NCI-H2029 (cell line): ENCODE measurements at regions not wholly inside any gene's neighbourhood (a gene's known extent, or its start where the extent isn't known, plus 50 kb on each side); places are given as distances from the start of the nearest gene placed in this dataset.
A peak's percentile ranks its signal among the peaks of the same experiment; 100 is the strongest.
"Not testable (repeated sequence)": the region's sequence is repeated elsewhere in the genome, so short reads cannot be mapped to it uniquely, and the experiment has no call there.

Experiments
- DNase-seq: peaks from one replicate; lab custom pipeline; 2025; lab: John Stamatoyannopoulos, UW

GRCh38 chr5:102666164-102666946, 88.8 kb upstream of the PAM start:
- peak; percentile 72 for DNase-seq

GRCh38 chr5:102668220-102668932, 86.7 kb upstream of the PAM start:
- peak; percentile 98 for DNase-seq

- DNase-seq: no peak
Observed at GRCh38 chr5:102670224-102670836, 84.8 kb upstream of the PAM start.

- not testable (repeated sequence) for DNase-seq
Observed at GRCh38 chr5:102671033-102671734, 83.9 kb upstream of the PAM start.

GRCh38 chr5:102678267-102679058, 76.6 kb upstream of the PAM start:
- no peak for DNase-seq

GRCh38 chr5:102681403-102681983, 73.6 kb upstream of the PAM start:
- DNase-seq: peak; percentile 72

- no peak for DNase-seq
Observed at GRCh38 chr5:102682101-102682647, 72.9 kb upstream of the PAM start.

GRCh38 chr5:102688076-102688475, 67.0 kb upstream of the PAM start:
- not testable (repeated sequence) for DNase-seq

- DNase-seq: not testable (repeated sequence)
Observed at GRCh38 chr5:102688581-102689342, 66.3 kb upstream of the PAM start.

GRCh38 chr5:102690910-102691309, 64.2 kb upstream of the PAM start:
- no peak for DNase-seq

- DNase-seq: no peak
Observed at GRCh38 chr5:102691434-102691833, 63.7 kb upstream of the PAM start.

- DNase-seq: peak; percentile 9
Observed at GRCh38 chr5:102700120-102700831, 54.8 kb upstream of the PAM start.

GRCh38 chr5:102700916-102701315, 54.2 kb upstream of the PAM start:
- no peak for DNase-seq

- DNase-seq: no peak
Observed at GRCh38 chr5:102701748-102702147, 53.4 kb upstream of the PAM start.
